ENCODE measurements at regions not wholly inside any gene's neighbourhood (a gene's known extent, or its start where the extent isn't known, plus 50 kb on each side); places are given as distances from the start of the nearest gene placed in this dataset.
"Not testable (repeated sequence)": the region's sequence is repeated elsewhere in the genome, so short reads cannot be mapped to it uniquely, and the experiment has no call there.

- TF ChIP-seq, protein P1, sequence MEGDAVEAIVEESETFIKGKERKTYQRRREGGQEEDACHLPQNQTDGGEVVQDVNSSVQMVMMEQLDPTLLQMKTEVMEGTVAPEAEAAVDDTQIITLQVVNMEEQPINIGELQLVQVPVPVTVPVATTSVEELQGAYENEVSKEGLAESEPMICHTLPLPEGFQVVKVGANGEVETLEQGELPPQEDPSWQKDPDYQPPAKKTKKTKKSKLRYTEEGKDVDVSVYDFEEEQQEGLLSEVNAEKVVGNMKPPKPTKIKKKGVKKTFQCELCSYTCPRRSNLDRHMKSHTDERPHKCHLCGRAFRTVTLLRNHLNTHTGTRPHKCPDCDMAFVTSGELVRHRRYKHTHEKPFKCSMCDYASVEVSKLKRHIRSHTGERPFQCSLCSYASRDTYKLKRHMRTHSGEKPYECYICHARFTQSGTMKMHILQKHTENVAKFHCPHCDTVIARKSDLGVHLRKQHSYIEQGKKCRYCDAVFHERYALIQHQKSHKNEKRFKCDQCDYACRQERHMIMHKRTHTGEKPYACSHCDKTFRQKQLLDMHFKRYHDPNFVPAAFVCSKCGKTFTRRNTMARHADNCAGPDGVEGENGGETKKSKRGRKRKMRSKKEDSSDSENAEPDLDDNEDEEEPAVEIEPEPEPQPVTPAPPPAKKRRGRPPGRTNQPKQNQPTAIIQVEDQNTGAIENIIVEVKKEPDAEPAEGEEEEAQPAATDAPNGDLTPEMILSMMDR (IDR thresholded peaks at IDR 0.05), result not testable (repeated sequence)
- not testable (repeated sequence) for TF ChIP-seq EZH2 (IDR thresholded peaks at IDR 0.05)
Measured at GRCh38 chr6:168913231-168913865, 340.3 kb downstream of the THBS2 start.
